K562 (cell line): ENCODE measurements at regions not wholly inside any gene's neighbourhood (a gene's known extent, or its start where the extent isn't known, plus 50 kb on each side); places are given as distances from the start of the nearest gene placed in this dataset.

Experiments used
- ATAC-seq: fragments of 200-7000 bp; cut with Tn5 transposase; 3 replicates; pipeline ENCODE4 v1.9.1; 2020; ENCODE audit warnings: moderate library complexity
- BruUV-seq: library from RNA; stranded (reverse); fragments of 400-500 nt; replicated peaks from 2 replicates; lab custom pipeline; 2021; lab: Mats Ljungman, UMichigan
- CTCF ChIA-PET: fragments of 300-600 bp; formaldehyde crosslinking; extraction: SDS; loops from one replicate; lab custom pipeline; 2021; ENCODE audit warnings: low intra/inter-chr PET ratio; lab: Yijun Ruan, JAX
- POLR2A ChIA-PET: fragments of 300-600, 350-650 bp; sonication (Branson Sonifier 250); formaldehyde crosslinking; extraction: SDS; loops from one replicate; lab custom pipeline; 2021; ENCODE audit warnings: antibody characterized with exemption, inconsistent platforms; lab: Yijun Ruan, JAX
- DNase-seq, 4 experiments: peaks; one replicate each; pipeline versions ENCODE4 v3.0.0 to v3.0.0-alpha.2; 2011 to 2018; ENCODE audit warnings: low spot score in 3 of 4, mixed read lengths in 3 of 4; ENCODE audit errors: extremely low read depth in 1 of 4
- FAIRE-seq: peaks from 2 replicates; lab custom pipeline; 2011; peaks lifted over from hg19 to GRCh38; lab: Jason Lieb, UNC
- H2AFZ ChIP-seq: 2 replicates; pipeline ENCODE4 v1.6.0; 2011; ENCODE audit warnings: low read depth, low read length, control low read depth, inconsistent platforms
- H3K27ac ChIP-seq: fragments of 200-600 bp; 3 replicates; pipeline ENCODE4 v1.8.0; 2011; ENCODE audit warnings: low read depth, mild to moderate bottlenecking, control low read depth, inconsistent platforms, low read length, moderate library complexity, mixed read lengths; ENCODE audit errors: extremely low read depth
- H3K27me3 ChIP-seq, 2 experiments: fragments of 300-600 bp in 1 of 2; 2 replicates in 1 of 2; 3 replicates in 1 of 2; pipeline versions ENCODE4 v1.6.0 to v1.8.0; 2011; ENCODE audit warnings: inconsistent platforms in 2 of 2, low read length in 2 of 2, mild to moderate bottlenecking in 1 of 2, mixed read lengths in 1 of 2, moderate library complexity in 1 of 2; ENCODE audit not compliant: control insufficient read depth in 2 of 2, insufficient read depth in 2 of 2
- H3K36me3 ChIP-seq: fragments of 300-600 bp; 3 replicates; pipeline ENCODE4 v1.8.0; 2011; ENCODE audit warnings: mild to moderate bottlenecking, low read length, inconsistent platforms; ENCODE audit not compliant: control insufficient read depth, insufficient read depth
- H3K4me1 ChIP-seq, 2 experiments: fragments of 200-600 bp in 1 of 2; replicated peaks in 1 of 2; 2 replicates in 1 of 2; 3 replicates in 1 of 2; pipeline versions ENCODE4 v1.5.1 to v1.8.0; 2011; ENCODE audit warnings: inconsistent platforms in 2 of 2, low read length in 2 of 2, mild to moderate bottlenecking in 1 of 2, mixed read lengths in 1 of 2, moderate library complexity in 1 of 2; ENCODE audit not compliant: control insufficient read depth in 2 of 2, insufficient read depth in 2 of 2
- H3K4me2 ChIP-seq: 2 replicates; pipeline ENCODE4 v1.6.1; 2011; ENCODE audit warnings: low read length, control low read depth, inconsistent platforms, mixed read lengths; ENCODE audit not compliant: insufficient read depth
- H3K4me3 ChIP-seq: fragments of 200-600 bp; sonication (generic), shearing (Covaris generic); 2 replicates; pipeline ENCODE4 v1.5.1; 2016; ENCODE audit warnings: control low read depth, inconsistent platforms
- H3K79me2 ChIP-seq: fragments of 200-600 bp; 3 replicates; pipeline ENCODE4 v1.8.0; 2011; ENCODE audit warnings: low read length, inconsistent platforms; ENCODE audit not compliant: control insufficient read depth, insufficient read depth
- H3K9ac ChIP-seq, 2 experiments: 2 replicates each; pipeline versions ENCODE4 v1.6.0 to v1.6.1; 2011; ENCODE audit warnings: low read depth in 2 of 2, low read length in 2 of 2, control low read depth in 1 of 2, inconsistent platforms in 1 of 2, mild to moderate bottlenecking in 1 of 2, mixed read lengths in 1 of 2; ENCODE audit not compliant: insufficient read depth in 1 of 2
- H3K9me1 ChIP-seq: one replicate; pipeline ENCODE4 v1.6.0; 2011; ENCODE audit warnings: inconsistent platforms, mild to moderate bottlenecking, low read length, moderate library complexity; ENCODE audit not compliant: control insufficient read depth, insufficient read depth
- H3K9me3 ChIP-seq: replicated peaks from 2 replicates; pipeline ENCODE4 v1.5.1; 2011; ENCODE audit warnings: low read depth, low read length, inconsistent platforms; ENCODE audit not compliant: control insufficient read depth, insufficient read depth
- H4K20me1 ChIP-seq: replicated peaks from 2 replicates; pipeline ENCODE4 v1.6.1; 2011; ENCODE audit warnings: low read length, inconsistent platforms, mixed read lengths; ENCODE audit not compliant: control insufficient read depth, insufficient read depth
- BRD4 ChIP-seq: fragments of 200-600 bp; sonication (generic); IDR thresholded peaks from 2 replicates; pipeline ENCODE4 v1.6.1; 2017; ENCODE audit warnings: inconsistent platforms
- BRD9 ChIP-seq: fragments of 450-650 bp; IDR thresholded peaks from 2 replicates; pipeline ENCODE4 v1.6.1; 2018; ENCODE audit warnings: low read depth; ENCODE audit not compliant: partially characterized antibody
- ELF4 ChIP-seq: fragments of 450-650 bp; formaldehyde crosslinking; IDR thresholded peaks from 2 replicates; pipeline ENCODE4 v1.4.0; 2022; ENCODE audit warnings: missing genetic modification characterization
- HDAC1 ChIP-seq, 2 experiments: fragments of 450-650 bp; IDR thresholded peaks; 2 replicates each; pipeline ENCODE4 v1.6.1; 2016 to 2017; ENCODE audit warnings: inconsistent platforms in 1 of 2, mild to moderate bottlenecking in 1 of 2, moderate library complexity in 1 of 2
- HMG20B ChIP-seq: fragments of 250-450 bp; sonication (Bioruptor Pico); IDR thresholded peaks from 2 replicates; pipeline ENCODE4 v1.5.0; 2021; ENCODE audit warnings: mild to moderate bottlenecking
- PBX2 ChIP-seq, 2 experiments: IDR thresholded peaks in 1 of 2; conservative IDR thresholded peaks in 1 of 2; 2 replicates each; pipeline ENCODE4 v1.6.1; 2016; ENCODE audit warnings: low read depth in 2 of 2, mild to moderate bottlenecking in 1 of 2, missing compliant biosample characterization in 1 of 2, missing genetic modification characterization in 1 of 2, moderate library complexity in 1 of 2
- PPARD ChIP-seq: fragments of 250-450 bp; sonication (Bioruptor Pico); IDR thresholded peaks from 2 replicates; pipeline ENCODE4 v1.8.0; 2022; ENCODE audit warnings: inconsistent platforms, mild to moderate bottlenecking, moderate library complexity
- ZNF140 ChIP-seq: fragments of 250-450 bp; sonication (Bioruptor Pico); IDR thresholded peaks from 2 replicates; pipeline ENCODE4 v1.8.0; 2021; ENCODE audit warnings: moderate library complexity, mild to moderate bottlenecking, inconsistent platforms
- ZNF407 ChIP-seq: fragments of 450-650 bp; IDR thresholded peaks from 2 replicates; pipeline ENCODE4 v1.6.1; 2016; ENCODE audit warnings: low read depth
- ZNF668 ChIP-seq: fragments of 250-450 bp; sonication (Bioruptor Pico); IDR thresholded peaks from 2 replicates; pipeline ENCODE4 v1.8.0; 2022; ENCODE audit warnings: mild to moderate bottlenecking, inconsistent platforms
- WGBS: fragments of 100-300 bp; shearing (Covaris generic); methylation state at CpG from one replicate; pipeline ENCODE4 v1.1.6; 2016; ENCODE audit warnings: low coverage, mixed read lengths; ENCODE audit not compliant: insufficient coverage; ENCODE audit errors: missing lambda C conversion rate; 5-methylcytosine and 5-hydroxymethylcytosine counted together
- in situ Hi-C: fragments of 300-500 bp; cut with MboI; formaldehyde crosslinking; loops from 4 replicates; pipeline ENCODE4 v1.15.0; 2018; ENCODE audit warnings: inconsistent platforms, mixed read lengths
- intact Hi-C: fragments of 100-400 bp; cut with micrococcal nuclease; formaldehyde crosslinking; loops from 2 replicates; pipeline ENCODE4 v1.14.2; 2022

GRCh38 chr7:25527665-25528170 is 299.4 kb upstream of the NPVF start:
- no peaks in the 10 kb centered on the region for H3K36me3 ChIP-seq
- H3K4me3 ChIP-seq: no peak overlapping the region
- FAIRE-seq (no peak), DNase-seq (no peak), ATAC-seq (no peak)
- ChIA-PET CTCF (no interaction called here), POLR2A (interaction anchor here (0.9 kb wide), 1 partner anchor 12 kb away, joined by 4 read pairs; no protein-coding TSS in a partner anchor)
- no peak overlapping the region for H3K27ac ChIP-seq
- 0 out of 5 replicates have a peak, but pooled peaks cover 0 to 3% of the 10 kb centered on the region in 2 experiments for H3K4me1 ChIP-seq
- 3% methylated on average over 7 of the region's 7 CpGs for WGBS
- no peak overlapping the region; a peak in 1 of 4 replicates for H3K9ac ChIP-seq
- H3K79me2 ChIP-seq: no peaks in the 10 kb centered on the region
- no peak overlapping the region for H2AFZ ChIP-seq
- in situ Hi-C loops (loop anchor here (5.0 kb wide), 1 partner anchor 95 kb away; no protein-coding TSS in a partner anchor), intact Hi-C loops (no loop called here)
- no peaks in the 10 kb centered on the region for H3K9me3 ChIP-seq
- H4K20me1 ChIP-seq: no peaks in the 10 kb centered on the region
- H3K9me1 ChIP-seq: no peaks in the 10 kb centered on the region
- BruUV-seq: no TSS peak
- peaks cover 6 to 9% of the 10 kb centered on the region in 2 experiments; a peak in 3 of 5 replicates for H3K27me3 ChIP-seq
- H3K4me2 ChIP-seq: no peak overlapping the region
- no peak for TF ChIP-seq BRD4
- no peak for TF ChIP-seq ELF4 (CRISPR knock-in tag)
- TF ChIP-seq HMG20B (CRISPR knock-in tag): no peak
- TF ChIP-seq HDAC1 (IDR thresholded peaks at IDR 0.05): no peak
- TF ChIP-seq PPARD (CRISPR knock-in tag): no peak
- TF ChIP-seq ZNF407: no peak
- TF ChIP-seq PBX2 (CRISPR knock-in tag; IDR thresholded peaks at IDR 0.05; ENCODE audit: low read depth): no peak
- no peak for TF ChIP-seq PBX2 (tag; conservative IDR thresholded peaks at IDR 0.05; ENCODE audit: low read depth)
- TF ChIP-seq ZNF140 (CRISPR knock-in tag): no peak
- TF ChIP-seq BRD9: no peak
- TF ChIP-seq ZNF668 (CRISPR knock-in tag): no peak
